ENCODE measurements at regions not wholly inside any gene's neighbourhood (a gene's known extent, or its start where the extent isn't known, plus 50 kb on each side); places are given as distances from the start of the nearest gene placed in this dataset.

DNA sequence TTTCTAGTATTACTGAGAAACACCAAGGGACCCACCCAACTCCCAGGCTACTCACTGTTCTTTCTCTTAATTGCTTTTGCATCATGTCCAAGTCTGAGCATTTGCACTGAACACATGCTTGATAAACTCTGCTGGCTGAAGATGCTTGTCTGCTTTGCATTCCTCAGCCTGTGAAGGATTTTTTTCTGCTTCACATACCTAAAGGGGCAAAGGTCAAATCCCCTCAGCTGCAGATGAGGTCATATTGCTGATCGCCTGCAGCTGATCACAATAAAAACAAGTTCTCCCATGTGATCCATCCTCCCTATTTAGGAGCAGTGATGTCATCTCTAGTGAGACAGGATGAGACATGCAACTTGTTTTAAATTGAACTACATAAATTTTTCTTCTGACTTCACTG lies 84.6 kb upstream of the DCBLD2 start:
- no peak overlapping the region for H3K4me3 ChIP-seq (ENCODE audit: low read depth, low read length)
- no peak for DNase-seq (ENCODE audit: low read depth)
- TF ChIP-seq, protein P1, sequence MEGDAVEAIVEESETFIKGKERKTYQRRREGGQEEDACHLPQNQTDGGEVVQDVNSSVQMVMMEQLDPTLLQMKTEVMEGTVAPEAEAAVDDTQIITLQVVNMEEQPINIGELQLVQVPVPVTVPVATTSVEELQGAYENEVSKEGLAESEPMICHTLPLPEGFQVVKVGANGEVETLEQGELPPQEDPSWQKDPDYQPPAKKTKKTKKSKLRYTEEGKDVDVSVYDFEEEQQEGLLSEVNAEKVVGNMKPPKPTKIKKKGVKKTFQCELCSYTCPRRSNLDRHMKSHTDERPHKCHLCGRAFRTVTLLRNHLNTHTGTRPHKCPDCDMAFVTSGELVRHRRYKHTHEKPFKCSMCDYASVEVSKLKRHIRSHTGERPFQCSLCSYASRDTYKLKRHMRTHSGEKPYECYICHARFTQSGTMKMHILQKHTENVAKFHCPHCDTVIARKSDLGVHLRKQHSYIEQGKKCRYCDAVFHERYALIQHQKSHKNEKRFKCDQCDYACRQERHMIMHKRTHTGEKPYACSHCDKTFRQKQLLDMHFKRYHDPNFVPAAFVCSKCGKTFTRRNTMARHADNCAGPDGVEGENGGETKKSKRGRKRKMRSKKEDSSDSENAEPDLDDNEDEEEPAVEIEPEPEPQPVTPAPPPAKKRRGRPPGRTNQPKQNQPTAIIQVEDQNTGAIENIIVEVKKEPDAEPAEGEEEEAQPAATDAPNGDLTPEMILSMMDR (IDR thresholded peaks at IDR 0.05; ENCODE audit: insufficient read depth, low read depth, low read length, missing control alignments): no peak

DNA sequence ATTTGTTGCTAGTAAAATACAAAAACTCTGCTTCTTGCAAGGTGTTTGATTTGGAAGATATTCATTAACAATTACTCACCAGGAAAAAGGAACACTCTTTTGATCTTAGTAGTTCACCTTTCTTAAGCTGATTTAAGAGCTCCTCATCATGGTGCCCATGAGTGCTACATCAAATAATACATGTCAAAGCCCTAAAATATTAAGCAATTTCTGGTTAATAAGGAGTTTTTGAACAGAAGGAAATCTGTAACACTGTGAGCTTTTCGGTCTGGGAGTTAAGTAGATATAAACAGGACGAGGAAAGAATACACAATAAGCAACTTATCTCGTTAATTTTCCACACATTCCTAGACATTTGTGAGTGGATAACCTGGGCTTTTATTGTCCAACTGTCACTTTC lies 83.9 kb upstream of the DCBLD2 start:
- H3K4me3 ChIP-seq (ENCODE audit: low read depth, low read length): no peak overlapping the region
- TF ChIP-seq, protein P1 (IDR thresholded peaks at IDR 0.05; ENCODE audit: insufficient read depth, low read depth, low read length, missing control alignments): no peak
- no peak for DNase-seq (ENCODE audit: low read depth)

DNA sequence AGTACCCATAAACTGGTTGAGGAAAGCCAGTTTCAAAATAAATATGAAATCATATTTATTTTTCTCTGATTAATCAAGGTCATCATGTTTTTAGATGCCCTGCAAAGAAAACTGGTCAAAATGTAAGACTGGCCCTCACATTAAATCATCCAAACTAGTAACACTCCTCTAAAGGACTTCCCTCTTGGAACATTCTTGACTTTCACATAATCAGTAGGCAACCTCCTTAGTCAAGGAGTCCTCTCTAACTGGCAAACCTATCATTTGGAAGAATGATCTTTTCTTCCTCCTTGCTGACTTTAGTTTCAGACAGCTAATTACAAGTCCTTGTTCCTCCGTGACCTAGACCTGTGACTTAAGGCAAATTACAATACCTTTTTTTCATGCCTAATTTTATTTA lies 82.5 kb upstream of the DCBLD2 start:
- no peak for DNase-seq (ENCODE audit: low read depth)
- no peak overlapping the region for H3K4me3 ChIP-seq (ENCODE audit: low read depth, low read length)
- TF ChIP-seq, protein P1 (IDR thresholded peaks at IDR 0.05; ENCODE audit: insufficient read depth, low read depth, low read length, missing control alignments): no peak

DNA sequence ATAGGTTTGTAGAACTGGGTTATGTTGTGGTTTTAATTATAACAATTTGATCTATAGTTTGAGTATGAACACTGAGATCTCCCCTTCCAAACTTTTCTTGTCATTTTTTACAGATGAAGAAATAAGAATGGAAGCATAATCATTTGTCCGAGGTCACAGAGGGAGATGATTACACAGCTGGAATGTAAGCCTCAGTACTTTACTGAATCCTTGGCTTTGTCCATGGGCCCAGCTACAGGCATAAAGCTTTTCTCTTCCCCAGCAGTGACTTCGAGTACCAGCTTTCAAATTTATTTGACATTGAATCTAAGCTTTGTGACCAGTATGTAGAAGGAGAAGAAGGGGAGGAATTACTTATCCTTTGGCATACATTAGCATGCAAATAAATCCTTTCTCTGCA lies 80.9 kb upstream of the DCBLD2 start:
- H3K4me3 ChIP-seq (ENCODE audit: low read depth, low read length): no peak overlapping the region
- no peak for DNase-seq (ENCODE audit: low read depth)
- TF ChIP-seq, protein P1 (IDR thresholded peaks at IDR 0.05; ENCODE audit: insufficient read depth, low read depth, low read length, missing control alignments): no peak

DNA sequence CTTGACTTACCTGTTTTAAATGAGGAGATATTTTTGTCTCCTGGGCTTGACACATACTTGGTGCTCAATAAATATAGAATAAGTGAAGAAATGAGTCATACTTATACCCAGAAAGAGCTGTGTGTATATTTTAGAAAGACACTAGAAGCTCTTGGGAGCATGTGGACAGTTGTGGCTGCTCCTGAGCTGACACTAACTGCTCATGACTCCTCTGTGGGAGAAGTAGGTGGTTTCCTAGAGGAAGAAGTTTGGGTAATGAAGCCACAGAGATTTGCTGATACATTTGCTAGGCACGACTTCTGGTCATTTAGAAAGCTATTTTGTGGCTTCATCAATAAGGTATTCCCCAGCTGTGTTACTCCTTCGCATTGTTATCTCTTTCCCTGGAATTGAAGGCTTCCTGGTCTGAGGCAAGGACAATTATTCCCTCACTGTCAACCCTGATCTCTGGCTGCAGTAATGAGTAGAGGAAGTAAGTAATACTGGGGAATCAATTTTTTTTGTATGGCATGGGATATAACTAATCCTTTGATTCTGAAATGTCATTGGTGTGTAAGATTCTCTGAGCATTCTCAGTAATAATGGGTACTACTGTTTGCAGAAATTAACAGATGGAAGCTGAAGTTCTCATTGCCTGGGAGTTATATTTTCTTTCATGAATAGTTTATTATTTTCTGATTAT lies 79.6 kb upstream of the DCBLD2 start:
- H3K4me3 ChIP-seq (ENCODE audit: low read depth, low read length): no peak overlapping the region
- DNase-seq (ENCODE audit: low read depth): peak; percentile 89
- TF ChIP-seq, protein P1 (IDR thresholded peaks at IDR 0.05; ENCODE audit: insufficient read depth, low read depth, low read length, missing control alignments): no peak

DNA sequence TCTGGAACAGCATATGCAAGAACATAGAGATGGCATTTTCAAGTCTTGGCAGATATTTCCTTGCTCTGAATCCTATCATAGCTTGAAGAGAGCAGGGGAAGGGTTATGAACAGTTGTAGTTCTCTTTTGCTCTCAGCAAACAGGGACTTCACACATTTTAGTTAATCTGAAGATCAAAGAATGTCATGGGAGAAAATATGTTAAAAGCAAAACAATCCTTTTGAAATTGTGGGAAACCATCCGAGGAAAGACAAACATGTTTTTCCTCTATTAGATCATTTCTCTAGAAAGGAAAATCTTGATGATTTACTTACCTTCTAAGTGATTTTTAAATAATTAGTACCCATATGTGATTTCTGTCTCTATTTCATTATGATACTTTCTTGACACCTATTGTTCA lies 77.8 kb upstream of the DCBLD2 start:
- DNase-seq (ENCODE audit: low read depth): no peak
- no peak overlapping the region for H3K4me3 ChIP-seq (ENCODE audit: low read depth, low read length)
- TF ChIP-seq, protein P1 (IDR thresholded peaks at IDR 0.05; ENCODE audit: insufficient read depth, low read depth, low read length, missing control alignments): no peak

All from GM12865 (cell line).